ENCODE measurements at regions not wholly inside any gene's neighbourhood (a gene's known extent, or its start where the extent isn't known, plus 50 kb on each side); places are given as distances from the start of the nearest gene placed in this dataset.

- TF ChIP-seq CTCF (IDR thresholded peaks at IDR 0.05) (no peak), ZFX (IDR thresholded peaks at IDR 0.05; ENCODE audit: borderline replicate concordance) (no peak)
Observed at GRCh38 chr2:67844024-67844540, 218.7 kb downstream of the C1D start.

Measured in 22Rv1 (cell line).